Suprapubic skin (tissue), 4 donors: ENCODE measurements at regions not wholly inside any gene's neighbourhood (a gene's known extent, or its start where the extent isn't known, plus 50 kb on each side); places are given as distances from the start of the nearest gene placed in this dataset.

ENCODE experiments used
- DNase-seq, 2 donors: peaks; one replicate each; pipeline ENCODE4 v3.0.0-alpha.2; 2019; ENCODE audit warnings: low spot score in 2 of 2
- H3K27ac ChIP-seq: fragments of 200-600 bp; sonication (generic); one replicate; pipeline ENCODE4 v1.5.1; 2019
- H3K27me3 ChIP-seq: fragments of 200-600 bp; sonication (generic); one replicate; pipeline ENCODE4 v1.5.1; 2019
- H3K36me3 ChIP-seq: fragments of 200-600 bp; sonication (generic); one replicate; pipeline ENCODE4 v1.5.1; 2019
- H3K4me1 ChIP-seq: fragments of 200-600 bp; sonication (generic); one replicate; pipeline ENCODE4 v1.5.1; 2019
- H3K4me3 ChIP-seq: fragments of 200-600 bp; sonication (generic); one replicate; pipeline ENCODE4 v1.5.1; 2019; ENCODE audit warnings: mild to moderate bottlenecking
- H3K9me3 ChIP-seq: fragments of 200-600 bp; sonication (generic); one replicate; pipeline ENCODE4 v1.5.1; 2019
- CTCF ChIP-seq, 2 donors: fragments of 200-600 bp in 1 of 2; fragments of 450-650 bp in 1 of 2; sonication (generic) in 1 of 2; IDR thresholded peaks; one replicate each; pipeline ENCODE4 v1.5.1; 2016 to 2019; ENCODE audit warnings: antibody characterized with exemption in 2 of 2, mild to moderate bottlenecking in 1 of 2, moderate library complexity in 1 of 2
- EP300 ChIP-seq: sonication (generic); formaldehyde crosslinking; IDR thresholded peaks from one replicate; pipeline ENCODE4 v1.6.1; 2017; ENCODE audit warnings: antibody characterized with exemption
- POLR2A ChIP-seq, 2 donors: fragments of 450-650 bp; IDR thresholded peaks; one replicate each; pipeline ENCODE4 v1.6.1; 2017; ENCODE audit warnings: antibody characterized with exemption in 2 of 2, mild to moderate bottlenecking in 2 of 2, moderate library complexity in 2 of 2
- POLR2AphosphoS5 ChIP-seq, 3 donors: sonication (generic); formaldehyde crosslinking; IDR thresholded peaks; one replicate each; pipeline ENCODE4 v1.6.1; 2017; ENCODE audit warnings: antibody characterized with exemption in 3 of 3
- WGBS: methylation state at CpG from one replicate; pipeline ENCODE4 v1.1.5; 2018; 5-methylcytosine and 5-hydroxymethylcytosine counted together

- Histone ChIP-seq H3K36me3 (no peaks in the 10 kb centered on the region), H3K4me3 (no peak overlapping the region), H3K27me3 (no peaks in the 10 kb centered on the region), H3K9me3 (no peaks in the 10 kb centered on the region), H3K4me1 (no peaks in the 10 kb centered on the region), H3K27ac (no peak overlapping the region)
- no peak for TF ChIP-seq EP300
- TF ChIP-seq POLR2AphosphoS5 (IDR thresholded peaks at IDR 0.05) = no peak
- TF ChIP-seq POLR2A (IDR thresholded peaks at IDR 0.05) = no peak
- no peak for TF ChIP-seq CTCF (IDR thresholded peaks at IDR 0.05)
- WGBS = 71% methylated on average over 5 of the region's 5 CpGs
- DNase-seq = no peak
Measured at GRCh38 chr6:153698001-153698400, 341.0 kb upstream of the OPRM1 start.

- TF ChIP-seq POLR2AphosphoS5 (IDR thresholded peaks at IDR 0.05) (no peak), EP300 (no peak), CTCF (IDR thresholded peaks at IDR 0.05) (no peak), POLR2A (IDR thresholded peaks at IDR 0.05) (no peak)
- no peak for DNase-seq
- H3K27ac ChIP-seq = no peak overlapping the region
- H3K4me1 ChIP-seq = no peaks in the 10 kb centered on the region
- 30% methylated on average over 2 of the region's 2 CpGs for WGBS
- no peak overlapping the region for H3K4me3 ChIP-seq
- H3K27me3 ChIP-seq = no peaks in the 10 kb centered on the region
- peaks cover 2% of the 10 kb centered on the region for H3K9me3 ChIP-seq
- H3K36me3 ChIP-seq = no peaks in the 10 kb centered on the region
Measured at GRCh38 chr6:153677522-153677921, 361.5 kb upstream of the OPRM1 start.

DNA sequence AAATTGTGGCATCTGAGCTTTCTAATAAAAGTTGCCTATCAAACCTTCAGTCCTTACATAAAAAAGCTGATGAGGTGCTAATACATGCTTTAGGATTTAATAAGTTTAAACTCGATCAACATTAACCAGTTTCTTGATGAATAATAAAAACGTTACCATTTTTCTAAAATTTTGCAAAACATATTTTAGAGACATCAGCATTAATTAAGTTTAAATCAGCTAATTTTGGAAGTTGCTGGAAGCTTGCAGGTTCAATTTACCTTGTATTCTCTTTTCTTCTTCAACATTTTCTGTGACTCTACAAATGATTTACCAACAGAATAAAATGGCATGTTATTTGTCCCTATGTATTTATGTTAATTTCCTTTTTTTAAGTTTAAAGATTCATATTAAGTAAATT is 365.3 kb upstream of the OPRM1 start:
- WGBS = 89% methylated on average over 2 of the region's 2 CpGs

DNA sequence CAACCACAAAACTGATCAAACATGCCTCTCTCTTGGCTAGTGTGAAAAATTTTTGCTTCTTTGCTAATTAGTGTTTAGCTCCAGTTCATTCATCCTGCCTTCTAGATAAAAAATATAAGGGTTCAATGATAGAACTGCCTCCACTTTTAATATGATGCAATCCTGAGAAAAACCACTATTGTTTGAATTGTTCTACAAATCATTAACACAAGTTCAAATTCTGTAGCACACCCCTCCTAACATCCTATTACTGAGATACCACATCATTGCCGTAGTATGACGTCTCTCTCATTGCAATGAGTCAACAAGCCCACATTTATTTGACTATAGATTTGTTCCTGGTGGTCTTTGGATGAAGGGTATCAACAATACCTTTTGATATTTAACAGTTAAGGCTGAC is 365.8 kb upstream of the OPRM1 start:
- H3K4me1 ChIP-seq = no peaks in the 10 kb centered on the region
- DNase-seq = no peak
- H3K9me3 ChIP-seq = no peaks in the 10 kb centered on the region
- H3K27me3 ChIP-seq = no peaks in the 10 kb centered on the region
- no peak overlapping the region for H3K27ac ChIP-seq
- no peak overlapping the region for H3K4me3 ChIP-seq
- H3K36me3 ChIP-seq = no peaks in the 10 kb centered on the region
- 72% methylated on average over 2 of the region's 2 CpGs for WGBS
- TF ChIP-seq CTCF (IDR thresholded peaks at IDR 0.05) = no peak
- TF ChIP-seq POLR2AphosphoS5 (IDR thresholded peaks at IDR 0.05) = no peak
- no peak for TF ChIP-seq EP300
- no peak for TF ChIP-seq POLR2A (IDR thresholded peaks at IDR 0.05)

More for the DNA sequence above, 365.3 kb upstream of the OPRM1 start:
- no peak overlapping the region for H3K27ac ChIP-seq
- no peaks in the 10 kb centered on the region for H3K4me1 ChIP-seq
- H3K36me3 ChIP-seq = no peaks in the 10 kb centered on the region
- no peak for DNase-seq
- H3K9me3 ChIP-seq = no peaks in the 10 kb centered on the region
- H3K4me3 ChIP-seq = no peak overlapping the region
- TF ChIP-seq CTCF (IDR thresholded peaks at IDR 0.05) = no peak
- TF ChIP-seq EP300 = no peak
- TF ChIP-seq POLR2AphosphoS5 (IDR thresholded peaks at IDR 0.05) = no peak
- no peaks in the 10 kb centered on the region for H3K27me3 ChIP-seq

DNA sequence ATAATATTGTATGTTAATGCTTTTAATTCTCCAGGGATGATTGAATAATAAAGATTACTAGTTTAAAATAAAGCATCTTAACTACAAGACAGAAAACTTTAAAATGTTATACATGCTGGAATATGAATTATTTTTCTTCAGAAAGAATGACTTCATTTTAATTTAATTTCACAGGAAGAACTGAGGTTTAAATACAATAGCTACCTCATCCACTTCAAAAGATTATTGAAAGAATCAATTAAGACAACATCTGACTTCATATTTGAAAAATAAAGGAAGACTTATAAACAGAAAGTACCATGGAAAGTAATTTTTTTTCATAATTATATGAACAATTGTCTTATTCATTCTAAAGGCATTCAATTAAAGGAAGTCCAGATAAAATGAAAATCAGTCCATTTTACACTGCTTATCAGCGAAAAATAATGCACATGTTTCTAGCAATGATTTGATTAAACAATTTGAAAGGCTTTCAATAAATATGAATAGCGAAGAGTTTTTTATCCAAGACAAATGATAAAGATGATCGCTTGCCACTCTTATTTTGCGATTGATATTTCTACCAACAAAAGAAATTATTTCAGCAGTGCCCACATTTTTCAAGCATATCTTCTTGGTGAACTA is 368.5 kb upstream of the OPRM1 start:
- Histone ChIP-seq H3K36me3 (no peaks in the 10 kb centered on the region), H3K9me3 (no peaks in the 10 kb centered on the region), H3K27me3 (no peaks in the 10 kb centered on the region), H3K4me3 (no peak overlapping the region), H3K27ac (no peak overlapping the region), H3K4me1 (no peaks in the 10 kb centered on the region)
- WGBS = 91% methylated on average over 4 of the region's 4 CpGs
- TF ChIP-seq CTCF (IDR thresholded peaks at IDR 0.05) (no peak), POLR2AphosphoS5 (IDR thresholded peaks at IDR 0.05) (no peak), EP300 (no peak), POLR2A (IDR thresholded peaks at IDR 0.05) (no peak)
- no peak for DNase-seq
